IPS-20b (cell line): ENCODE measurements at regions not wholly inside any gene's neighbourhood (a gene's known extent, or its start where the extent isn't known, plus 50 kb on each side); places are given as distances from the start of the nearest gene placed in this dataset.
"Not testable (repeated sequence)": the region's sequence is repeated elsewhere in the genome, so short reads cannot be mapped to it uniquely, and the experiment has no call there.

Source experiments
- H3K27ac ChIP-seq: one replicate; pipeline ENCODE4 v1.5.1; 2013; ENCODE audit warnings: low read length
- H3K27me3 ChIP-seq: 2 replicates; pipeline ENCODE4 v1.6.1; 2013; ENCODE audit warnings: mild to moderate bottlenecking, low read length, inconsistent platforms; ENCODE audit not compliant: insufficient read depth
- H3K36me3 ChIP-seq: 2 replicates; pipeline ENCODE4 v1.6.1; 2013; ENCODE audit warnings: low read depth, mild to moderate bottlenecking, inconsistent platforms, low read length, moderate library complexity; ENCODE audit not compliant: insufficient read depth
- H3K4me1 ChIP-seq: 2 replicates; pipeline ENCODE4 v1.6.1; 2013; ENCODE audit warnings: mild to moderate bottlenecking, control low read depth, inconsistent platforms, low read length, moderate library complexity; ENCODE audit not compliant: insufficient read depth
- H3K4me3 ChIP-seq: 2 replicates; pipeline ENCODE4 v1.5.1; 2013; ENCODE audit warnings: mild to moderate bottlenecking, low read length, inconsistent platforms
- H3K9ac ChIP-seq: 2 replicates; pipeline ENCODE4 v1.6.1; 2013; ENCODE audit warnings: low read depth, mild to moderate bottlenecking, inconsistent platforms, low read length, moderate library complexity
- H3K9me3 ChIP-seq: 2 replicates; pipeline ENCODE4 v1.6.1; 2013; ENCODE audit warnings: mild to moderate bottlenecking, low read depth, low read length, inconsistent platforms; ENCODE audit not compliant: insufficient read depth

DNA sequence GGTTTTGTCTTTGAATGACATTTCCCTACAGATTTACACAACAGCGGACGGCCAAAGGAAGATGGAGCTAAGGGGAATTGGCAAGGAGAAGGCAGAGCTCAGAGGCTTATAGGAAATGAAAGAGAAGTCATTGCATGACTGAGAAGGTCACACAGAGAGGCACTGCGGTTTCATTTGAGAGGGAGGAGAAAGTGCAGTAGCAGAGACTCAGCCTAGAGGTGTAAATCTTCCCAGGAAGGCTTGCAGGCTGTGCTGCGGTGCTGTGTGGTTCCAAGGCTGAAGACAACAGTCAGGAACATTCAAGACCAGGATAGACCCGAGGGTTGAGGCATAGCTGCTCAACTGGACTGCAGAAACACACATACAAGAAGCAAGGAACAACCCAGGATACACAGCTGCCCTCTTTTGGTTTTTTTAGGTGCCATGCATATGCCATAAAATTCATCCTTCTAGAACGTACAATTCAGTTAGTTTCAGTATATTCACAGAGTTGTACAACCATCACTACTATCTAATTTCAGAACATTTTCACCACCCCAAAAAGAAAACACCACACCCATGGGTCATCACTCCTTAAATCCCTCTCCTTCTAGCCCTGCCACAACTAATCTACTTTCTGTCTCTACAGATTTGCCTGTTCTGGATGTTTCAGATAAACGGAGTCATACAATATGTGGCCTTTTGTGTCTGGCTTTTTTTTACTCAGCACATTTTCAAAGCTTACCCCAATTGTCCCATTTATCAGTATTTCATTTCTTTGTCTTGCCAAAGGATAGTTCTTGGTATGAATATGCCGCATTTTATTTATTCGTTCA lies 313.5 kb downstream of the ANAPC1 start:
- H3K4me3 ChIP-seq, H3K9me3 ChIP-seq, H3K4me1 ChIP-seq, H3K36me3 ChIP-seq, H3K9ac ChIP-seq, H3K27ac ChIP-seq, H3K27me3 ChIP-seq: not testable (repeated sequence)

DNA sequence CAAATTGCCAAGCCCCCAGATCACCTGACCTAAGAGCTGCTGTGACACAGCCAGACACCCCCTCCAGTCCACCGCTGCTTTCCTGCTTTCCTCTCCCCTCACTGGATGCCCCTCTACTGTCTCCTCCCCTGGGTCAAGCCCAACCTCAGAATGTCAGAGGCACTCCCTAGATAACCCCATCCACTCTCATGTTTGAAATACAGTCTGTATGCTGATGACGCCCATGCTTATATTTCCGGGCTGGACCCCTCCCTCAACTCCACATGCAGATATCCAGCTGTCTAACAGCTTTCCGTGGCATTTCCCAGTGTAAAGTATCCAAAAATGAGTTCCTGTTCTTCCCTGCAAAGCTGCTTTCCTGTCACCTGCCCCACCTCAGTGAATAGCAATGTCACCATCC lies 309.2 kb downstream of the ANAPC1 start:
- H3K9ac ChIP-seq, H3K36me3 ChIP-seq, H3K4me3 ChIP-seq, H3K27me3 ChIP-seq, H3K27ac ChIP-seq, H3K4me1 ChIP-seq, H3K9me3 ChIP-seq: not testable (repeated sequence)

- H3K27me3 ChIP-seq, H3K4me3 ChIP-seq, H3K9me3 ChIP-seq, H3K27ac ChIP-seq, H3K4me1 ChIP-seq, H3K9ac ChIP-seq, H3K36me3 ChIP-seq: not testable (repeated sequence)
Observed at GRCh38 chr2:111577154-111577885, 306.7 kb downstream of the ANAPC1 start.

DNA sequence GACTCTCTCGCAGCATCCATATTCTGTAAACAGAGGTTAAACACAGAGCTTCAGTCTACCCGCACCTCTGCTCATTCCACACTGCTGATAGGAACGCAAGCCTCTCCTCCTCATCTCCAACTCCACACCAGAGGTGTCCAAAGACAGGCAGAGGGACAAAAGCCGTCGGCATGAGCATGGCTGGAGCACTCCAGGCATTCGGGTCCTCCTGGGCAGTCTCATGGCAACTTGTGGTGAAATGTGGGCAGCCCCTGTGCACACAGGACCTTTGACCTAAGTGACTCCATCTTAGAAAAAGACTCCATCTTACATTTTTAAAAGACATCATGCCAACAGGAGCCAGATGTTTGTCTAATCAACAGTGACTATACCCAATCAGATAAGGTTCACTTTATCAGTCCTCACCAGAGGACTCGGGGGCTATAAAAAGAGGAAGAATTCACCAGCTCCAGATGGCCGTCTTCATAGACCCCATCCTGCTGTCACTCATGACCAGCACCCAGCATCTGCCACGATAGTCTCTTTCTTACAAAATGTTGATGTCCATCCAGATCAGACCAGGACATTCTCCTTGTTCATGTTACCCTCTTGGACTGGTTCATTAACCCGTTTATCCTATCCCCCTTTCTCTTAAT lies 304.4 kb downstream of the ANAPC1 start:
- H3K4me3 ChIP-seq, H3K9me3 ChIP-seq, H3K27ac ChIP-seq, H3K36me3 ChIP-seq, H3K4me1 ChIP-seq, H3K27me3 ChIP-seq, H3K9ac ChIP-seq: not testable (repeated sequence)

GRCh38 chr2:111580616-111581015 lies 303.4 kb downstream of the ANAPC1 start:
- H3K27me3 ChIP-seq: not testable (repeated sequence)

GRCh38 chr2:111582090-111582489 lies 301.9 kb downstream of the ANAPC1 start:
- H3K4me3 ChIP-seq, H3K36me3 ChIP-seq, H3K9me3 ChIP-seq, H3K9ac ChIP-seq, H3K27me3 ChIP-seq, H3K27ac ChIP-seq, H3K4me1 ChIP-seq: not testable (repeated sequence)

More at GRCh38 chr2:111580616-111581015, 303.4 kb downstream of the ANAPC1 start:
- H3K27ac ChIP-seq, H3K9ac ChIP-seq, H3K9me3 ChIP-seq, H3K4me1 ChIP-seq, H3K36me3 ChIP-seq, H3K4me3 ChIP-seq: not testable (repeated sequence)

GRCh38 chr2:111583480-111583879 lies 300.5 kb downstream of the ANAPC1 start:
- not testable (repeated sequence) for H3K4me3 ChIP-seq, H3K36me3 ChIP-seq, H3K9ac ChIP-seq, H3K27ac ChIP-seq, H3K9me3 ChIP-seq, H3K4me1 ChIP-seq, H3K27me3 ChIP-seq

GRCh38 chr2:111584540-111584939 lies 299.5 kb downstream of the ANAPC1 start:
- not testable (repeated sequence) for H3K27me3 ChIP-seq, H3K36me3 ChIP-seq, H3K9ac ChIP-seq, H3K9me3 ChIP-seq, H3K4me3 ChIP-seq, H3K4me1 ChIP-seq, H3K27ac ChIP-seq

GRCh38 chr2:111584950-111585349 lies 299.0 kb downstream of the ANAPC1 start:
- not testable (repeated sequence) for H3K27ac ChIP-seq, H3K9me3 ChIP-seq, H3K36me3 ChIP-seq, H3K27me3 ChIP-seq, H3K4me1 ChIP-seq, H3K4me3 ChIP-seq, H3K9ac ChIP-seq

DNA sequence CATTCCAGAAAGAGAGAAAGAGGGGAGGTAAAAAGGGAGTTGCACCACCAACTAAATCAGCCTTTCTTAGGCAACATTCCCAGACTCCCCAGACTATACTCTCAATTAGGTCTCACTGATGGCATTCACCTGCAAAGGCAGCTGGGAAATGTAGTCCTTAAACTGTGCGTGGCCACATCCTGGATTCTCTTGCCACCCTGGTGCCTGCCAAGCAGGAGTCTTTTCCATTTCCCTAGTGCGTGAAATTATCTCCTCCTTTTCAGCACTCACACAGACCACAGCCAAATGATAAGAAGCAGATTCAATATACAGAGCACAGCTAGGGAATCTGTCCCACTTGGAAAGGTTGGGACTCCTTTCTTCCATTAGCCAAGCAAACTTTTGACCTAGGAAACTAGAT lies 298.0 kb downstream of the ANAPC1 start:
- H3K4me1 ChIP-seq, H3K9me3 ChIP-seq, H3K27ac ChIP-seq, H3K9ac ChIP-seq, H3K36me3 ChIP-seq, H3K27me3 ChIP-seq, H3K4me3 ChIP-seq: not testable (repeated sequence)

- not testable (repeated sequence) for H3K36me3 ChIP-seq, H3K9ac ChIP-seq, H3K27me3 ChIP-seq, H3K27ac ChIP-seq, H3K9me3 ChIP-seq, H3K4me1 ChIP-seq, H3K4me3 ChIP-seq
Observed at GRCh38 chr2:111595072-111595471, 288.9 kb downstream of the ANAPC1 start.
